HG02973 (cell line): ENCODE measurements at regions not wholly inside any gene's neighbourhood (a gene's known extent, or its start where the extent isn't known, plus 50 kb on each side); places are given as distances from the start of the nearest gene placed in this dataset.

Experiments used
- ATAC-seq: cut with Tn5 transposase; IDR thresholded peaks from one replicate; pipeline ENCODE4 v1.9.1; 2021; ENCODE audit warnings: moderate library complexity; ENCODE audit not compliant: unreplicated experiment

DNA sequence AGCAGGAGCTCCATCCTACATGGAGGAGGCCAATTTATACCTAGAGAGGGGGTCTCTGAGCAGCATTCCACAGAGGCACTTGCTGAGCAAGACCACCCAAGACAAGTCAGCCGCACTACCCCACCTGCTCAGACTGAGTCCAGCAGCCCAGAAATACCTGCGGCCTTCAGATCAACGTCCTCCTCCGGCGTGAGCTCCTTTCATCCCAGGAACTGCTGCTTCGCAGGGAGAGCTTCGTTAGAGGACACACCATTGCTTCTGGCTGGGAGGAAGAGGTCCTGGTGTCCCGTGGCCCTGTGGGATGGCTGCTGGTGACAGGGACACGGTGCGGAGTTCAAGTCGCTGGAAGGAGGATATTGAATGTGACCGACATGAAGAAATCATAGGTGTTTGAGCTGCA is 216.9 kb upstream of the PPP2R2D start:
- no peak for ATAC-seq

DNA sequence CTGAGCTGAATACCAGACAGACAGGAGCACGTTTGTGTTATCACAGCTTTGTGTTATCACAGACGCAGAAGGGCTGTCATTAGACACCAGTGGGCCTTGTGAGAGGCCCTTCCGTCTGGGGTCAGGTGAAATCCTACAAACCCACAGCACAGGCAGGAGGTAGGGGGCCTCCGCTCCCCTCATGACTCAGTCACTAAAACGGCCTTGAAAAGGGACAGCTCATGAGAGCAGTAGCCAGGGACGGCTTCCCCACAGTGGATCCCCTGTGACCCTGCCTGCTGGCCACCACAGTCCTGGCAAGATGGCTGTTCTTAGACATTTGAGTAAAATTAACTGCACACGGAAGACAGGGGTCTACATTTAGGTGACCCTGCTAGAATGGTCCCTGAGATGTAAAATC is 215.8 kb upstream of the PPP2R2D start:
- ATAC-seq, result no peak

DNA sequence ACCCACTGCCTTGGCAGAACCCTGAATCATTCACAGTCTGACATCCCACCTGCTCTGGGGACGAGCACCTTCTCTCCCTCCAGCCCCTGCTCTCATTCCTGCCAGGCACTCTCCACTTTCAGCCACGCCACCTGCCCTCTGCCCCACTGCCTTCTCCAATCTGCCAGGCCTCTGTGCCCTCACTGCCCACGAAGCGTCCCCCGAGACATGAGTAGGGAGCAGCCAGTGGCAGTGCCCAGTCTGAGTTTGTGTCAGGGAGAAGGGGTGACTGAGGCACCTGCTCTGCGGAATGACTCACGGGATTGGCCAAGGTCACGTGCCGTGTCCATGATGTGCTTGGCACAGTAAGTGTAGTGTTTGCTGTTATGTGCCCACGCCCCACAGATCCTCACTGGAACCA is 215.2 kb upstream of the PPP2R2D start:
- ATAC-seq, result no peak

DNA sequence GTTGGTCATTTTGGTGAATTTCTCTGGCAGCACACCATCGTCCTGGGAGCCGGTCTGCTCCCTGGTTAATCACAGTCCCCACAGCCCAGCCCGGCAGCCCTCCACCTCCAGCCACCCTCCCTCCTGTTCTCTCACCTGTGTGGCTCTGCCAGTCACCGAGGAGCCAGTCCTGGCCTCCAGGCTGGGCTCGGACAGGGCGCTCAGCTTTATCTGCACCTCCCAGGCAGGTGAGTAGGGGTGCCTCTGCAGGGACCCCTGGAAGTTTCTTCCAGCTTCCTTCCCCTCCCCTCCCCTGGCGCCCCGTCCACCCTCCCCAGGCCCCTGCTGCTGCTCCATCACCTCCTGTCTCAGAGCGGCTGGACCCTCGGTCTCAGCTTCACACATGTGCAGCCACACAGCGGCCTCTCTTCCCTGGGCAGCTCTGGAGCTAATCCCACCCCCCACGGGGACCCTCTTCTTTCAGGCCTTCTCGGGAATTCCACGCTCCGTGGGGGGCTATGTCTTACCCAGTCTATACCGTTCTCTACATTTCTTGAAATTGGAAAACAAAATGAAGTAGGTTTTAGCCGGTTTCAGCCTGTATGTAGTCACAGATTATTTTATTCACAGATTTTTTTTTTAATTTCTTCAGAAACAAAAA is 213.9 kb upstream of the PPP2R2D start:
- no peak for ATAC-seq

- ATAC-seq, result no peak
These were observed 212.5 kb upstream of the PPP2R2D start for GRCh38 chr10:131688304-131688703.

DNA sequence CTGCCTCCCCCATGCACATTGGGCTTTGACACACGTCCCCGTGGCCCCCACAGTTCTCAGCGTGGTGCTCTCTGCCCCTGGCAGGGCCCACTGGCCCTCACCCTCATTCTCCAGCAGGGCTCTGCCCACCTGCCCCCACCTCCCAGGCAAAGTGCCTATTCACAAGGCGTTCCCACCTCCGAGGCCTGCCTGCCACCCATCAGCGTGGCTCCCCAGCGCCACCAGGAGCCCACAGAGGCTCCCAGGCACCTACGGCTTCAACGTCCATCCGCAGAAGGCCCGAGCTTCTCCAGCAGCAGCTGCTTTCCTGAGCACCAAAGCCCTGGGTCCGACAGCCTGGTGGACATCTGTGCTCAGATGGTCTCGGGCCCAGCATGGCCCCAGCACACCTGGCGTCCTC is 211.8 kb upstream of the PPP2R2D start:
- ATAC-seq, result no peak

DNA sequence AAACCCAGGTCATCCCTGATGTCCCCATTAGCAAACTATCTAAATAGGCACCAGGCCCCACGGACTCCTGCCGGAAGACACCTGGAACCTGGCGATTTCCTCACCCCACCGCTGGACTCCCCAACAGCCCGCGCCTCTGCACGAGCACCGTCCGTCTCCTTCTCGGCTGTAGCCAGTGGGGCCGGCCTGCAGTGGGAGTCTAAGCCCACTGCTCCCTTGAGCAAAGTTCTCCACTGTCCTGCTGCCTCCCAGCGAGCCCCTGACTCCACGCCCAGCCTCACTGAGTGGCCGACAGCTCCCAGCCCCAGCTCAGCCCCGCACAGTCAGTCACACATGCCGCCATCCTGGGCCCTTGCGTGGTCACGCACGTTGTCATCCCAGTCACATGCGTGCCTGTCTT is 211.3 kb upstream of the PPP2R2D start:
- no peak for ATAC-seq

GRCh38 chr10:131689954-131690757 is 210.7 kb upstream of the PPP2R2D start:
- no peak for ATAC-seq

DNA sequence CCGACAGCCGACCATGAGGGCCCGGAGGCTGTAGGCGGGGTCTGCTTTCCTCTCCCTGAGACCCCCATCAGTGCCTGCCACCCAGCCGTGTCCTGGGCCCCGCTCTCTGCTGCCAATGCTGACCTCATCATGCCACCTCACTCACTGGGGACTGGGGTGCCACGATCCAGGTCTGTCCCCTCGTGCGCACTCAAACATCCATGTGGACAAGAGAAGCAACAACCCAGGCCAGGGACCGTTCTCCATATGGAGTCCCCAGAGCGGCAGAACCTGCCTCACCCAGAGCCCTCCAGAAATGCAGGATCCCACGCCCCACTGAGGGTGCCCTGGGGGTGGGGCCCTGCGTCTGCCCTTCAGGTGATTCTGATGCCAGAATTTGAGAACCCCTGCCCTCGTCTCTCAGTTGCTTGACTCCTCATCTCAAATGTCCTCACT is 210.0 kb upstream of the PPP2R2D start:
- no peak for ATAC-seq

DNA sequence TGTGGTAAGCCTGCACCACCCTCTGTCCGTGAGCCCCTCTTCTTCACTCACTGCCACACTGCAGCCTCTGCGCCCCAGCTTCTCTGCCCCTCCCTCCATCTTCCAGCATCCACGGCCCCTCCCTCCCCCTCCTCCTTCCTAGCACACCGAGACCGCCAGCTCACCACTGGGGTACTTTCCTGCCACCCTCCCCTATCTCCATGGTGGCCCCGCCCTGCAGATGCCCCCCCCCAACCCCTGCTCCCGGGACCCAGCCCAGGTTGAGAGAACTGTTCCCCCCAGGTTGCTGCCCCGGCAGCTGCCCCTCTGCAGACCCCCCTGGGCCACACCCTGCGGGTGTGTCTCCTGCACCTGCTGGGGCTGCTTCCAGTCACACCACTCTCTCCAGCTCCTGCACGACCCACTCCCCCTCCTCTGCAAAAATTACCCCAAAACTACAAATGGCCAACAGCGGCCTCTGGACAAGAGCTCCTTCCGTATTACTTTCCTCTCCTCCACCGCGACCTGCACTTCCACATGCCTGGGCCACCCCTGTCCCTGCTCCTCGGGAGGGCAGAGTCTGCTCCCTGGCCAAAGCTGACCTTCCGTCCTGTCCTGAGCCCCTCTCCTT is 209.2 kb upstream of the PPP2R2D start:
- no peak for ATAC-seq

- no peak for ATAC-seq
These were observed 208.6 kb upstream of the PPP2R2D start for GRCh38 chr10:131692176-131692575.

DNA sequence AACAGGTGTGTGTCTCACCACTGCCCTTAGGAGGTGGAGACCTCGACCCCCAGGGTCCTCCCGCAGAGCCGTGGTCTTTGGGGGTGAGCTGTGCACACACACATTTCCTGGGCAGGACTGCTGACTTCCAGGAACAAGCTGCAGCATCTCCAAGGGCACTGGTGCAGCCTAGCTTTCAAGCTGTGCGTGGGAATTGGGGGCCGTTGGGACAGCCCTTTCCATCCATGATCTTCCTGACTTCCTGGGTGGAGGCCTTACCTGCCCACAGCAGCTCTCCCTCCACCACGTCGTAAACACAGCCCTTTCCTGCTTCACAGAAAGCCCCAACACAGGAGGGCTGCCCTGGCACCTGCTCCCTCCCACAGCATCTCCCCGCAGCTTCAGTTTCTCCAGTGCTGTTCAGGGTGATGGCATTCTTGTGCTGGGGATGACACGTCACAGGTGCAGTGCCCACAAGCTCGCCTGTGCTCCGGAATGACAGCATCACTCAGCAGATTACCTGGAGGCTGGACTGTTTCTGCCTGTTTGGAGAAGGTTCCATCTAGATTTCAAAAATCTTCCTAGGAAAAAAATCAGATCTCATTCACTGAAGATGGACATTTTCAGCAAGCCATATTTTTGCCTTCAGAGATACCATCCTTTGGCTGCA is 208.0 kb upstream of the PPP2R2D start:
- no peak for ATAC-seq

DNA sequence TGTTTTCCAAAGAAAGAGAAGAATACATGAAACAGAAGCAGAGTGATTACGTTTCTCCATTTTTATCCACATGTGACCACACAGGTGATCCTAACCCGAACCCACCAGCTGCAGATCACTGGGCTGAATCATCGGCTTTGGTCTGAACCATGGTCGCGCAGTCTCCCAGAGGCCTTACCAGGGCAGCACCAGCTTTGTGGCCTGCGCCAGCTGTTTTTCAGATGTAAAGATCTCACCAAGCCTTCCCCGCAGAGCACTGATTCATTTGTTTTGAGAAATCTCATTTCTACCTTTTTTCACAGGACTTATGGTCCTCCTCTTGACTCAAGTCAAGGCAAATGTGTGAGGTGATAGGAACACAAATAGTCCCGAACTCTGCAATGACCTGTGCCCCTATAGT is 207.0 kb upstream of the PPP2R2D start:
- no peak for ATAC-seq

DNA sequence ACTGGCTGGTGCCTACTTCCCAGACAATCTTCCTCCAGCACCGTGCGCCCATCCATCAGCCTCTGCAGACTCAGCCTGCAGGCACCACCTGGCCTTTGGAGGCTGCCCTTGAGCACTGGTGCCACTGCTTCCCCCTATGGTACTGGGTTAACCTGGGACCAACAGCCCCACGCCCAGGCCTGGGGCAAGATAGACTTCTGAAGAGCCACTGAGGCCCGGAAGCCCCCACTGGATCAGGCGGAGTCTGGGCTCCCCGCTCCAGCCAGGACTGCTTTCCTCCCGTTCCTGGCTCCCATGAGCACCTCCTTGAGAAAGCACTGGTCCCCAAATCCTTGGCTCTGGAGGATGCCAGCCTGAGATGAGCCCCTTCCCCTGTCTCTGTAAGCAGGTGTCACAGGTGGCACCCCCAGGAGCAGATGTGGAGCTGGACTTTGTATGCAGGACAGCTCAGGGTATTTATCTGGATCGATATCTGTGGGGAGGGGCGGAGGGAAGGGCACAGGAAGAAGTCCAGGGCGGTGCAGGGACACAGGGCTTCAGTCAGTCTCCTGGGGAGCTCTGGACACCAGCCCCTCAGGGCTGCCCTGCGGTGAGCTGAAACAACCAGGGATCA is 206.5 kb upstream of the PPP2R2D start:
- no peak for ATAC-seq

DNA sequence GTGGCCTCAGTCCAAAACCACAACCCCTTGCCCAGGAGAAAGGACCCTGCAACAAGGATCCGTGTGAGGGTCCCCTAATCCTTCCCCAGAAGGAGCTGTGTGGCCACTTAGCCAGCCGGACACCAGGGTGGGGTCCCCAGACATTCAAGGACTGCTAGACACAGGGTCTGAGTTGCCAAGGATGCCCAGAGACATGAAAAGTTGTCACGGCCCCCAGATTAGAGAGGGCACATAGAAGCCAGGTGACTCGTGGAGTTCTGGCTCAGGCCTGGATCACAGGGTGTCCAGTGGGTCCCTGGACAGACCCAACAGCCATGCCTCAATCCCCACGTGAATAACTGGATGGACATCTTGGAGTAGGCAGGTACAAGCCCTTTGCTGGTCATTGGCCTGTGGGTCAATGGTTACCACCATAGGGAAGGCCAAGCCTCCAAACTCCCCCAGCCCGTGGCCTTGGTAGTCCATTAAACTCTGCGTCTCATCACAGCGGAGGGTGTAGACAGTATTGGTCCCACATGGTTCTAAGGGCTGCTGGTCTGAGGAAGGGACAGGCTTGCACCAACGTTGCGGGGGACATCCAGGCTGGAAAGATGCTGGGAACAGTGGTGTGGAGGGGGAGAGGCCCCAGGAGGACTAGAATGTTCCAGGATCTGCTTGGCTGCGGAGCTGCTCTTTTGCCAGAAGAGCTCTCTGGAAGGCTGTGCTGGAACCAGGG is 205.9 kb upstream of the PPP2R2D start:
- ATAC-seq, result no peak

DNA sequence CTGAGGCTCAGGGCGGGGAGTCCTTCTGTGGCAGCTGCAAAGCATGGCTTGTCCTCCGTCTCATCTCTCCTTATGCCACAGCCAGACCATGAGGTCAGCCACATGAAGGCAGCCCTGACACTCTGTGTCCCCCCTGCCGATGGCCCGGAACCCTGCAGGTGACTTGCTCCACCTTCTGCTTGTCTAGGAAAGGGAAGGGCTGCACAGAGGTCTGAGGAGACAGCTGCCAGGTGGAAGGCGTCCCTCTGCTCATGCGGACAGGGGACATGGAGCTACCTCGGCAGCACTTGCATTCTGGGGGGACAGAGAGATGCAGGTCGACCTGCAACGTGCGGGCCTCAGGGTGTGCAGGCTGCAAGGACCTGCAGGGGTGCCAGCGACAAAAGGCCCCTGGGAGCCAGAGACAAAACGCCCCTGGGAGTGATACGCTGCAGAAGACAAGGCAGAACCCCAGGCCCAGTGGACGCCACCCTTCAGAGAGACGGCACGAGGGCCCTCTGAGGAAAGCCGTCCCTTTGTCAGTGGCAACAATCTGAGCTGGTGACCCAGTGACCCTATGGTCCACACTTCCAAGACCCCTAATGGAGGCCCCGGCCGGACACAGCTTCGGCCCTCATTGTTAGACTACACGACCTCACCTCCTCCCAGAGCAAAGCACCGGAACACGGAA is 205.2 kb upstream of the PPP2R2D start:
- no peak for ATAC-seq

GRCh38 chr10:131697476-131698128 is 203.2 kb upstream of the PPP2R2D start:
- ATAC-seq, result no peak

- no peak for ATAC-seq
These were observed 202.6 kb upstream of the PPP2R2D start for GRCh38 chr10:131698232-131698631.

- no peak for ATAC-seq
These were observed 201.8 kb upstream of the PPP2R2D start for GRCh38 chr10:131698986-131699385.

DNA sequence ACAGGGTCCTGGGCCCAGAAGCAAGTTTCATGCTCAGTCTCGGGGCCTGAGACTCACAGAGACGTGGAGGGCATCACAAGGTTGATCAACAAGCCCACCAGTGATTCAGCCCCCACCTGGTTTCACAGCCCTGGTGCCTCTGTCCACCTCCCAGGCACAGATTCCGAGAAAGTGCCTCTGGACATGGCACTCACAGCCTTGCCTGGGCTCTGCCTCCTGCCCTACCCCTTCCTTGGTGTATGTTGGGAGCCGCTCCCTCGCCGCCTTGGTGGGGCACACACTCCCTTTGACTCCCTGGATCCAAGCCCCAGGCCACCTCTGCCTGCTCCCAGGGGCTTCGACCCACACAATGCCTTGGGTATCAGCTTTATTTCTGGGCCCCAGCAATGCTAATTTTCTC is 200.8 kb upstream of the PPP2R2D start:
- ATAC-seq, result no peak
